Endothelial cell of umbilical vein (primary cell): ENCODE measurements at regions not wholly inside any gene's neighbourhood (a gene's known extent, or its start where the extent isn't known, plus 50 kb on each side); places are given as distances from the start of the nearest gene placed in this dataset.

Experiments used
- BruUV-seq: library from RNA; stranded (reverse); fragments of 400-500 nt; replicated peaks from 2 replicates; lab custom pipeline; 2021; lab: Mats Ljungman, UMichigan
- CTCF ChIA-PET: fragments of 300-600, 350-600 bp; sonication (Branson Sonifier 250); formaldehyde crosslinking; loops from one replicate; lab custom pipeline; 2021; ENCODE audit warnings: antibody characterized with exemption, inconsistent platforms; lab: Charles Lee
- POLR2A ChIA-PET: fragments of 300-600, 350-600 bp; sonication (Branson Sonifier 250); formaldehyde crosslinking; loops from one replicate; lab custom pipeline; 2021; ENCODE audit warnings: antibody characterized with exemption, inconsistent platforms; lab: Charles Lee
- DNase-seq: peaks from one replicate; pipeline ENCODE4 v3.0.0-alpha.2; 2011; ENCODE audit warnings: low read depth, low spot score
- FAIRE-seq: peaks from 2 replicates; lab custom pipeline; 2011; peaks lifted over from hg19 to GRCh38; lab: Jason Lieb, UNC
- H2AFZ ChIP-seq: 2 replicates; pipeline ENCODE4 v1.6.0; 2012; ENCODE audit warnings: low read depth, low read length, control low read depth, inconsistent platforms
- H3K27ac ChIP-seq: 2 replicates; pipeline ENCODE4 v1.5.1; 2011; ENCODE audit warnings: low read depth, mild to moderate bottlenecking, control low read depth, low read length, moderate library complexity; ENCODE audit not compliant: insufficient read depth
- H3K27me3 ChIP-seq, 2 experiments: 2 replicates each; pipeline versions ENCODE4 v1.6.0 to v1.6.1; 2011; ENCODE audit warnings: low read length in 2 of 2, mixed read lengths in 1 of 2; ENCODE audit not compliant: control insufficient read depth in 2 of 2, insufficient read depth in 2 of 2
- H3K36me3 ChIP-seq, 2 experiments: 2 replicates in 1 of 2; 3 replicates in 1 of 2; pipeline ENCODE4 v1.5.1; 2011; ENCODE audit warnings: low read length in 2 of 2, mild to moderate bottlenecking in 1 of 2, moderate library complexity in 1 of 2; ENCODE audit not compliant: control insufficient read depth in 2 of 2, insufficient read depth in 2 of 2; ENCODE audit errors: extremely low read depth in 1 of 2
- H3K4me1 ChIP-seq: 3 replicates; pipeline ENCODE4 v1.5.1; 2011; ENCODE audit warnings: mild to moderate bottlenecking, low read length; ENCODE audit not compliant: control insufficient read depth, insufficient read depth; ENCODE audit errors: extremely low read depth
- H3K4me2 ChIP-seq: 2 replicates; pipeline ENCODE4 v1.6.1; 2011; ENCODE audit warnings: low read length, control low read depth, mixed read lengths; ENCODE audit not compliant: insufficient read depth
- H3K4me3 ChIP-seq, 3 experiments: fragments of 200-600 bp in 1 of 3; sonication (generic), shearing (Covaris generic) in 1 of 3; replicated peaks in 1 of 3; 2 replicates each; pipeline ENCODE4 v1.5.1; 2011 to 2016; ENCODE audit warnings: control low read depth in 3 of 3, low read length in 3 of 3, mild to moderate bottlenecking in 2 of 3, inconsistent platforms in 1 of 3, low read depth in 1 of 3, moderate library complexity in 1 of 3; ENCODE audit not compliant: insufficient read depth in 1 of 3
- H3K79me2 ChIP-seq: 2 replicates; pipeline ENCODE4 v1.6.0; 2012; ENCODE audit warnings: low read length, inconsistent platforms; ENCODE audit not compliant: control insufficient read depth, insufficient read depth
- H3K9ac ChIP-seq: replicated peaks from 2 replicates; pipeline ENCODE3; 2011; ENCODE audit warnings: low read length, control low read depth; ENCODE audit not compliant: insufficient read depth; ENCODE audit errors: extremely low read depth
- H3K9me1 ChIP-seq: replicated peaks from 3 replicates; pipeline ENCODE4 v1.6.0; 2011; ENCODE audit warnings: mild to moderate bottlenecking, low read length; ENCODE audit not compliant: control insufficient read depth, insufficient read depth; ENCODE audit errors: extremely low read depth
- H3K9me3 ChIP-seq: replicated peaks from 2 replicates; pipeline ENCODE4 v1.5.1; 2012; ENCODE audit warnings: low read length, inconsistent platforms; ENCODE audit not compliant: control insufficient read depth, insufficient read depth
- H4K20me1 ChIP-seq: replicated peaks from 2 replicates; pipeline ENCODE3; 2011; ENCODE audit warnings: mild to moderate bottlenecking, low read length; ENCODE audit not compliant: control insufficient read depth, insufficient read depth; ENCODE audit errors: extremely low read depth
- CTCF ChIP-seq, 2 donors: IDR thresholded peaks; 1 replicate in 1 of 2; 2 replicates in 1 of 2; pipeline ENCODE4 v1.5.1; 2011; ENCODE audit warnings: low read length in 2 of 2, mild to moderate bottlenecking in 2 of 2, moderate library complexity in 2 of 2, control low read depth in 1 of 2, inconsistent platforms in 1 of 2, low read depth in 1 of 2; ENCODE audit not compliant: insufficient read depth in 1 of 2; ENCODE audit errors: extremely low read depth in 1 of 2
- EZH2 ChIP-seq: IDR thresholded peaks from 2 replicates; pipeline ENCODE4 v1.6.1; 2012; ENCODE audit warnings: borderline replicate concordance, low read depth, mild to moderate bottlenecking, moderate library complexity, low read length, inconsistent platforms; ENCODE audit not compliant: severe bottlenecking
- FOS ChIP-seq: IDR thresholded peaks from 2 replicates; pipeline ENCODE4 v1.6.1; 2011; ENCODE audit warnings: mild to moderate bottlenecking, low read length, moderate library complexity, borderline replicate concordance; ENCODE audit not compliant: insufficient read depth
- GATA2 ChIP-seq: IDR thresholded peaks from 2 replicates; pipeline ENCODE4 v1.7.0; 2011; ENCODE audit warnings: low read depth, mild to moderate bottlenecking, moderate library complexity, mixed read lengths, low read length; ENCODE audit not compliant: insufficient read length, insufficient read depth
- JUN ChIP-seq: IDR thresholded peaks from 2 replicates; pipeline ENCODE4 v1.6.1; 2011; ENCODE audit warnings: borderline replicate concordance, low read depth; ENCODE audit not compliant: insufficient read length, insufficient read depth
- MAX ChIP-seq: IDR thresholded peaks from 2 replicates; pipeline ENCODE4 v1.6.1; 2011; ENCODE audit not compliant: insufficient read depth, insufficient read length
- MYC ChIP-seq: IDR thresholded peaks from one replicate; pipeline ENCODE4 v1.6.1; 2011; ENCODE audit warnings: mild to moderate bottlenecking, low read depth, low read length
- POLR2A ChIP-seq: IDR thresholded peaks from 2 replicates; pipeline ENCODE4 v1.6.1; 2012; ENCODE audit warnings: low read depth, mild to moderate bottlenecking, control low read depth, low read length
- POLR2AphosphoS5 ChIP-seq: IDR thresholded peaks from 2 replicates; pipeline ENCODE4 v1.6.1; 2012; ENCODE audit warnings: low read depth, mild to moderate bottlenecking, control low read depth, low read length, moderate library complexity; ENCODE audit not compliant: insufficient read depth
- dilution Hi-C: fragments of 300-500 bp; cut with MboI; formaldehyde crosslinking; loops from one replicate; pipeline ENCODE4 v1.15.0; 2019; ENCODE audit warnings: low sequenced_read_pairs; ENCODE audit not compliant: extremely low pct_ligation_motif_present
- intact Hi-C: fragments of 100-400 bp; cut with micrococcal nuclease; formaldehyde crosslinking; loops from one replicate; pipeline ENCODE4 v1.10.0; 2022

DNA sequence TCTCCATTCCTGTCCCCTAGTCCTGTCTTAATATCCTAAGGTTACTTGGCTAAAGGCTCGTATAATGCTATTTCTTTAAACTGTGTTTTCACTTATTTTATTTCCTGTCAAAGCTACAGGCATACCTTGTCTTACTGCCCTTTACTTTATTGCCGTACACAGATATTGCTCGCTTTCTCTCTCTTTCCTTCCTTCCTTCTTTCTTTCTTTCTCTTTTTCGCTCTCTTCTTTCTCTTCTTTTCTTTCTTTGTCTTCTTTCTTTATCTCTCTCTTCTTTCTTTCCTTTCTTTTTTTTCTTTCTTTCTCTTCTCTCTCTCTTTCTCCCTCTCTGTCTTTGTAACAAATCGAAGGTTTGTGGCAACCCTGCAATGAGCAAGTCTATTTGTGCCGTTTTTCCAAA, 123.9 kb upstream of the ARHGAP5 start:
- dilution Hi-C loops (no loop called here), intact Hi-C loops (no loop called here)
- Histone ChIP-seq H3K4me2 (no peak overlapping the region), H4K20me1 (no peaks in the 10 kb centered on the region), H2AFZ (no peak overlapping the region), H3K9ac (no peak overlapping the region), H3K27ac (no peak overlapping the region), H3K9me3 (no peaks in the 10 kb centered on the region), H3K79me2 (no peaks in the 10 kb centered on the region), H3K36me3 (no peaks in the 10 kb centered on the region), H3K4me3 (no peak overlapping the region), H3K4me1 (peaks cover 4% of the 10 kb centered on the region), H3K9me1 (no peaks in the 10 kb centered on the region), H3K27me3 (no peaks in the 10 kb centered on the region)
- POLR2A ChIA-PET: no interaction called here
- TF ChIP-seq MYC (no peak), MAX (no peak), POLR2A (no peak), FOS (no peak), EZH2 (no peak), POLR2AphosphoS5 (no peak), GATA2 (no peak), CTCF (IDR thresholded peaks at IDR 0.05; ENCODE audit: extremely low read depth in 1 of 2, insufficient read depth in 1 of 2, low read depth in 1 of 2, low read length in 2 of 2) (no peak), JUN (no peak)
- no TSS peak for BruUV-seq
- CTCF ChIA-PET: no interaction called here
- DNase-seq (no peak), FAIRE-seq (no peak)
